Stromal cell of bone marrow (primary cell): ENCODE measurements at regions not wholly inside any gene's neighbourhood (a gene's known extent, or its start where the extent isn't known, plus 50 kb on each side); places are given as distances from the start of the nearest gene placed in this dataset.
"Not testable (repeated sequence)": the region's sequence is repeated elsewhere in the genome, so short reads cannot be mapped to it uniquely, and the experiment has no call there.

Source experiments
- DNase-seq: peaks from one replicate; pipeline ENCODE4 v3.0.0-alpha.2; 2012; ENCODE audit warnings: low read depth

DNA sequence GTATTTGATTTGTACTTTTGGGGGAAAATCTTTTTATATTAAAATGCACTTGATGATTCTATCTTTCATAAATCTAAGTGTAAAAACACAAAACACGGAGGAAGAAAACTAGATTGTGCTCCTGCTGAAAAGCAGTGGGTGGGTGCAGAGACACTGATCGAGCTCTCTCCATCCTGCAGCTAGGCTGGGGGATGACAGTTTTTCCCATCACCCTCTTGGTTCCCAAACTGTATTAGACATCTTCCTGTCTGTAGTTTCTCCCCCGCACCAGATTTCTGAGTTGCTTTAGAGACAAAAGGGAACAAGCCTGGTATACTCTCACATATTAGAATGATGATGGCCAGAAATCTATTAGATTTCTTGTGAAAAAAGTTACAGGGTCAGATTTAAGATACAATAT is 99.6 kb downstream of the FAM114A2 start:
- DNase-seq = no peak

DNA sequence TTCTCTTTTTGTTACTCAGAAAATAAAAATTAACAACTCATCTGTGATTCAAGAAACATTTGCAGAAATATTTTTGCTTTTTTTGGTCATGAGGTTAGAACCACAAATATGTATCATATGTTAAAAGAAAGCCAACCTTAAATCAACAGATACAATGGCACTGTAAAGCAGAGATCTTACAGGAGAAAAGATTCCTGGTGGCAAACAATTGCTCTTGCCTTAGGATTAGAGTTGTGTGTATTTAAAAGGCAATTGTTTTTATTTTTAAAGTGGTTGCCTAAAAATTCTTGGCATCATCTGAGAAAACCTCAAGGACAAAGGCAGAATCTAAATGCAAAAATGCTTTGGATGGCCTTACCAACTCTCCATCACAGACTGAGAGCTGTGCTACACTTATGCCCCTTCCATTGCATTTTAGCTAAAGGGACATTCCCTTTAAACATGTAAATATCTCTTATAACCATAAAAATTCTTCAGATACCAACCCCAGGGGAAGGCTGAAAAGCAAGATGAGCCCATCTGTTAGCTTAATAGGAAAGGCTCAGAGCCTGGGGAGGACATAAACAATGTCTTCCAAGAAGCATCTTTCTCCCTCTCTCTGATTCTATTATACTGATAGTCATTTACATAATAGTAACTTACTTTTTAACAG is 100.4 kb downstream of the FAM114A2 start:
- no peak for DNase-seq

DNA sequence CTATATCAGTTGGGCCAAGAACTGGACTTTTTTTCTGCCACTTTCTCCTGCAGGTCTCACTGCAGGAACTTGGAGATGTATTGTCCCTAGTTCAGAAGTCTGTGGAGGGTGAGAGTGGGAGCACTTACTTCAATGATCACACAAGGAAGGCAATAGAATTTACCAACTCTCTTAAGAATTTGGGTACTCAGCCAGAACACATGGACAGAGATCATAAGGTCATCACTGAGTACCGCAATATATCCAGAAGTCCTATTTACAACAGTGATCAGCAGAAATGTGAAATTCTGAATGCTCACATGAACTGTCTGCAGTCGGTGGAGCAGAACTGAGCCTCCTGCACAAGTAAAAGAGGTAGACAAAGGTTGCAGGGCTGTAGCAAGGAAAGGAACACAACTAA is 101.0 kb downstream of the FAM114A2 start:
- DNase-seq = no peak

DNA sequence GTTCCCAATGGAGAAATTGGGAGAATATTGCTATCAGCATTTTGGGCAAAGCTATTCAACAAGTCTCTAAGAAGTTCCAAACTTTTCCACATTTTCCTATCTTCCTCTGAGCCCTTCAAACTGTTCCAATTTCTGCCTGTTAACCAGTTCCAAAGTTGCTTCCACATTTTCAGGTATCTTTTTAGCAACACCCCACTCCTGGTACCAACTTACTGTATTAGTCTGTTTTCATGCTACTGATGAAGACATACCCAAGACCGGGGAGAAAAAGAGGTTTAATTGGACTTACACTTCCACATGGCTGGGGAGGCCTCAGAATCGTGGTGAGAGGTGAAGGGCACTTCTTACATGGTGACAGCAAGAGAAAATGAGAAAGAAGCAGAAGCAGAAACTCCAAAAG is 103.6 kb downstream of the FAM114A2 start:
- not testable (repeated sequence) for DNase-seq

DNA sequence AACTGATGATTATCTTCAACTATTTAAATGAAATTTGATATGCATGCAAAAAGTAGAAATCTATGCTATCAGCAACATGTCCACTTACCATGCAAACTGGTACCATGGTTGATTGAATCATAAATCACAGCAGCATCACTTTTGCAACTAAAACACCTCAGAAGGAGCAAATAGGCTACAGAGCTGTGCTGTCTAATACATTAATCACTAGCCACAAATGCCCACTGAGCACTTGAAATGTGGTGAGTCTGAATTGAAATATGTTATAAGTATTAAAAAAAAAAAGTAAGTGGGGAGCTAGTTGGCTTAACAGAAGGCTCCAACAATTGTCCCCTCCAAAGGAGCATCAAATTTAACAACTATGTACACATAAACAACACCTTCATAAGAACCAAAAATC is 112.5 kb downstream of the FAM114A2 start:
- no peak for DNase-seq

DNA sequence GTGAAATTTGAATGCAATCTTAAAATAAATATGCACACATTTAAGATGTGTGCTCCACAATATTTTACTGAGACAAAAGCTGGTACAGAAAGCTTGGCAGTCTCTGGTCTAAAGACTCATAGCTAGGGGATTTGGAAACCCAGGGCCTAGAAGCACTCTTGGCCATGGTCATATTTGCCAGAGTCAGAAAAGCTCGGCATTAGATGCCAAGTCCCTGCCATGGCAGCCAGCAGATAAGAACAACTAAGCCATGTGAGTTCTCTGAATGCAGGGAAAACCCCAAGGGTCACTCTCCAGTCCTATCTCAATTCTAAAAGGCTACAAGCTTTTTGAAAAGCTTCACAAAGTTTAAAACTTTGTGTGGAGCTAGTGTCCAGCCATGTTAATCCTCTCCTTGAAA is 119.5 kb downstream of the FAM114A2 start:
- no peak for DNase-seq

DNA sequence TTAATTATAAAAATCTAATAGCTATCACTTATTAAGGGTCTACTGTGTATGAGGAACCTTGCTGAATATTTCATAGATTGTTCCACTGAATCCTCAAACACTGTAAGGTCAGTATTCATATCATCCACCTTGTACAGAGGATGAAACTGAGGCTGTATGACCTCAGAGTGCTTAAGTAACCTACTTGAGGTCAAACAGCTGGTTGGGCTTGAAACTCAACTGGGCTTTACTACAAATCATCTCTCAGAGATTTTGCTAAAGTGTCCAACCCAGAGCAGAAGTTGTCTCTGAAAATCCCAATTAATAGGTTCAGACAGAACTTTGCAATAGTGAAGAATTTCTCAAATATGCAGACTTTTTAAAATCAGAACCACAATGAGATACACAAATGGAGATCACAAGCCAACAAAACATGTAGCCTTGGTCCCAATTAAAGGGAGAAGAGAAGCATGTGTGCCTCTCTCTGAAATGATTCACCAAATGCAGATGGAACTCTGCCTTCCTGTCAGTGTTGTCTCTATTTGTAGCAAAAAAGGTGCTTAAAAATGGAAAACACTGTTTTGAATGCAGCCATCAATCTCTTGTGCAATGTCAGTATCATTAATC is 131.4 kb downstream of the FAM114A2 start:
- no peak for DNase-seq

DNA sequence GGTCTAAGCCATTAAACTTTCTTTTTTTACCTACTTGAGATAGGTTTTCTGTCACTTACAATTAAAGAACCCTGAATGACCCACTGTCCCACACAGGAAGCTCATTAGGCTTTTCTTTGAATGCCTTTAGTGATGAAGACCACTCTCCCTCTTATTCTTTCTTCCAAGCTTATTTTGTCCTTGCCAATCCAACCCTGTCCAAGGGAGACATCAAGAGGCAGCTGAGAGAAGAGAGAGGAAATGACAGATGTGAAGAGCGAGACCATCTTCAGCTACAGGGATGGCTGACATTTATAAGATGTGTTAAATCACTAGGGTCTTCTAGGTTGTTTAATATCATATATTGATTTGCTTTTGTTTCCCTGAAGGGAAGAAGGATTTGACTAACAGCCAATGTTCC is 133.5 kb downstream of the FAM114A2 start:
- no peak for DNase-seq

DNA sequence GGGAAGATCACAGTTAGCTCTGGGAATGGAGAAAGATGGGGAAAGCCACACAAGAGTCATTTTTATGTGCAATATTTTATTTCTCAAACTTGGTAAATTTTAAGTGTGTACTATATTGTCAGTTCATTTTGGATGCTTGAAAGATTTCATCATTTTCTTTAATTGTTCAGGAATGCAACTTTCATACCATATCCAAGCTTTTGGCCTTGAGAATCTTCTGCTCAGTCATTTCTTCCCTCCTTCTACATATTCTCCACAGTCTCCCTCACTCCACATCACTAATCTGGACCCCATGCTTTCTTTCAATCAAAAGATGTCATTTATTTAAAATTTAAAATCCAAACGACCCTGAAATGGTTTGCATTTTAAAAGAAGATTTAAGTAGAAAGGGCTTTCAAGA is 135.4 kb downstream of the FAM114A2 start:
- DNase-seq = no peak

DNA sequence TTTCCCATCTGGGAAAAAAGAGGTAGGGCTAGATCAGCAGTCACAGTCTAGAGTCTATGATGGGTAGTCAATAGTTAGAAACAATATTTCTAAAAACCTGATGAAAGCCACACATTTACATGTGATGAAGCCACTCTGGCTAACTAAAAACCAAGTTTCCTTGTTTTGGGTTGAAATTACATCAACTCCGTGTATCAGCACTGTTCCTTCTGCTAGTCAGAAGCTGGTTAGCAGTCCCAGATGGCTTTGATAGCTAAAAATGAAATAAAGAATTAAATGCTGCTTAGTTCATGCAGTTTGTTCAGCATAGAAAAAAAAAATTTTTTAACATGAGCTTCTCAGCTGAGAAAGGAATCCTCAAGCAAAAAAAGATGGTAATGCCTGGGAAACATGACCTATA is 136.7 kb downstream of the FAM114A2 start:
- no peak for DNase-seq

DNA sequence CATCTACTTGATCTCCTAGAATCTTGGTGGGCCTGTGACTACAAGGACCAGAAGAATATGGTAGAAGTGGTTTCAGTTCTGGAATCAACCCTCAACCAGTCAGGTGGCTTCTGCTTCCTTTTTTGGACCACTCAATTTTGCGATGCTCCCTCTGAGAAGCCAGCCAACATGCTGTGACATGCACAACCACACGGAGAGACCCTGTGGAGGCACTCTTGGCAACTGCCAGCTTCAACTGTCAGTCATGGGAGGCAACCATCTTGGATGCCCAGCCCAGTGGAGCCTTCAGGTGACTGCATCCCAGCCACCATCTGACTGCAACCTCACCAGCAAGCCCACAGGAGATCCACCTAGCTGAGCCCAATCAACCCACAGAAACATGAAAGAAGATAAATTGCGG is 137.3 kb downstream of the FAM114A2 start:
- no peak for DNase-seq

DNA sequence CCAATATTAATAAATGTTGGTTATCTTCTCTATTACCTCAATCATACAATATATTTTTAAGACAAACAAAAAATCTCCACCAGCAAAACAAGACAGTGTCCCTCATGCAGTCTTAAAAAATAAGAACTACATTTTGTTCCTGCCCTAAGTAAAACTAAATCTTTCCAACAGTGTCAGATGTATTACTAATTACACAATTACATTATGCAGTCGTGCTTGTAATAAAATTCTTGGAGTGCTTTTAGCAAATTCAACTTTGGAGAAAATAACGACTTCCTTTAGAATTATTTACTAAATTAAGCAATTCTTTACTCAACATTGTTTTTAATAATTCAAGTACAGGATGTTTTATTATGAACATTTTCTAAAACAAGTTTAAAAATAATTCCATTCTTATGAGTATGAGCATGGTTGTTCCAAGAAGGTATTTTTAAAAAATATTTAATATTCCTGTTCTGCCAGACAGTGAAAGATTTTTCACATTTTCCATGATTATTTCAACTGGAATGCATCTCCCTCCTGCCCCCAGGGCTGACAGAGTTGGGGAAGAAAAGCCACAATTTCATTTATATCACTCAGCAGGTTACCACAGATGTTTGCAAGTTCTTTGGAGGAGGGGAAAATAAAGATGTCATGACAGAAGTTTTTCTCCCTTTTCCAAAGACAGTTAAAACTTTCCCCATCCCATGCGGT is 137.9 kb downstream of the FAM114A2 start:
- DNase-seq = peak; percentile 72

DNA sequence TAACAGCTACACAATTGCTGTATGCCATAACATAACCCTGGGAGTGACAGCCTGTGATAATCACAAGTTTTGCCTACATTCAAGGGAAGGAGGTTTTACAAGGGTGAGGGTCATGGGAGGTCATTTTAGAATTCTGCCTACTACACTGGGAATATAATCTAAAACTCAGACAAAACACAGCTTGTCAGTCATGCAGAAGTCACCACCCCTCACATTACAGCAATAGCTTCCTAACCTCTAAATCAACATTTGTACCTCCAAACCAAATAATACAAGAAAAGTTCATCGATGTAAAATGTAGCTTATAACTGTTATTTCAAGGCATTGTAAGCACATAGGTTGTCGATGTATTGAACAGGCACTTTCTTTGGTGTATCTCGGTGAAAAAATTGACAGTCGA is 139.0 kb downstream of the FAM114A2 start:
- DNase-seq = no peak

DNA sequence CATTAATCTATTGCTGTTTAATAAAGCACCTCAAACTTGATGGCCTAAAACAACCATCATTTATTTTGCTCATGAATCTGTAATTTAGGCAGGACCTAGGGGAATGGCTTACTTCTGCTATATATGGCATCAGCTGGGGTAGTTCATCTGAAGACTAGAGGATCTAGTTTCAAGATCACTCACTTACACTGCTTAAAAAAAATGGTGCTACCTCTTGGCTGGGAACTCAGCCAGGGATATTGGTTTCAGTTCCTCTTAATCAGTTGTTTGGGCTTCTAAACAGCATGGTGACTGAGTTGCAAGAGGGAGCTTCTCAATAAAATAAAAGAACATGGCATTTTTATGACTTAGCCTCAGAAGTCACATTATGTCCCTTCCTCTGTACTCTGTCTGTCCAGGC is 142.0 kb downstream of the FAM114A2 start:
- peak; percentile 45 for DNase-seq

DNA sequence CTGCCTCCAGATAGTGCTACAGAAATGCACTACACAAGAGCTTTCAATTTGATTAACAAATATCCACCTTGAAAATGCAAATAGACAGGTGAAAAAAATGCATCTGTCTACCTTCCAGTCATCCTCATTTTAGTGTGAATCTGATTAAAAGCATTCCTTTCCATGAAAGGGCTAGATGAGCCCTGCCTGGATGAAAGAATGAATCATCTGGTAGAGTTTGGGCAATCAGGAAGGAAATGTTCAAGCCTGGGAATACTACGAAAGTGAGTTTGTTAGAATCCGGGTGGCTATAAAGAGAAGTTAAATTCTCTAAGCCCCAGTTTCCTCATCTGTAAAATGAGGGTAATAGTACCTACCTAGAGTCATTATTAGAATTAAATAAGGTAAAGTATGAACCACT is 142.6 kb downstream of the FAM114A2 start:
- no peak for DNase-seq

DNA sequence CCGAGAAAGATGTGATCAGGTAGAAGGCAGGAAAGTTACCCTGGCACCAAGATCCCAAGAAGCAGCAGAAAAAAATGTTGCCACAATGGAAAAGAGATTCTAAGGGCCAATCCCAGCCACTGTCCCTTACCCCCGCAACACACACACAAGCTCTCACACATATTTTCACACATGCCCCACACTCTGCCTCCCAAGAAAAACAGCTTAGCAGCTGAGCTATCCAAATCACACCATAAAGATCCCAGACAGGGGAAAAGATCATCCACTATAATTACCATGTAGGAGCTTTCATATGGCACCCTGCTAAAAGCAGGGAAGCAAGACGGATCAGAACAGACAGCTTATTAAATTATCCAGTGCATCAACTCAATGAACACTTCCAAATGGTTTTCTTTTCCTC is 143.4 kb downstream of the FAM114A2 start:
- DNase-seq = no peak

DNA sequence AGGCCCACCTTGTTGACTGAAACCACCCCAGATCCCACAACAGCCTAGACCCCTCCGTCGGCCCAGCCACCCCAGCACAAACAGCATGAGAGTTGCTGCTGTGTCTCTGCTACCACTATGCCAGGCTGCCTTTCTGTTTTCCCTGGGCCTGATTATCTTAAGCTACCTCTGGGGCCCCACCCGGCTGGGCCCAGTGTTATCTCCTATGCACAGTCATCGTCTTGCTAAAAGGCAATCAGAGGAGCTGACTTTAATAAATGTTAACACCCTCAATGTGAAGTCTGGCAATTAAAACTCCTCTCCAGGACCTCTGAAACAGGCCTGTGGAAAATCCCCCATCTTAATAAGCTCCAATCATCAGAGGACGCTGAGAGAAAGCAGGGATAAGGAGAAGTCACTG is 144.9 kb downstream of the FAM114A2 start:
- no peak for DNase-seq

DNA sequence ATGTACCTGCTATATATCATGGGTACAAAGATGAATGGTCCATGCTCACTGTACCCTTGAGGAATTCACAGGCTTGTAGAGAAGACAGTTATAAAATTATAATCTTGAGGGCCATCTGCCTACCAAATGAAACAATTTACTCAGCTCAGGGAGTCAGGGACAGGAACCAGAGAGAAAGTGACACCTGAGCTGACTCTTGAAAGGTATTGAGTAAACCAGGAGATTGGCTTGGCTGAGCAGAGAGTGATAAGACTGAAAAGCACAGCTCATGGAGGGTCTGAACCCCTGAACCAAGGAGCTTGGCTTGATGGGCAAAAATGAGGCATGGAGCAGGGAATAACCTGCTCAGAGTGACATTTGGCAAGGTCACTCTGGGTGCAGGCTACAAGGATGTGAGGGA is 147.3 kb downstream of the FAM114A2 start:
- no peak for DNase-seq

DNA sequence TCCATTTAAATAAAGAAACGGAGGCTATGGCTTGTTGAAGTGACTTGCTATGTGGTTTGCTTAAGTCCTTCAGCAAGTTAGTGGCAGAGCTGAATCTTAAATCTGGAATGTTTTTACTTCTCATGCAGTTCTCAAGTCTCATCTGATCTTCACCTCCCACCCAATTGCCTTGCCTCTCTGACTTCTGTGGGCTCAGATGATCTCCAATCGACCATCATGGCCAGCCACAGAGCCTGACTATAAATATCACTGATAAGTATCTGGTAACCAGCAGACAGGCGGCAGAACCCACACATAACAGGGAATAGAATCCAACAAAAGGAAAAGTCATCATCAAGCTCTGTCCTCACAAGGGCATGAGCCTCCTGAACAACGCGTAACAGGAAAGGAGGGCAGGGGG is 149.9 kb downstream of the FAM114A2 start:
- DNase-seq = no peak

DNA sequence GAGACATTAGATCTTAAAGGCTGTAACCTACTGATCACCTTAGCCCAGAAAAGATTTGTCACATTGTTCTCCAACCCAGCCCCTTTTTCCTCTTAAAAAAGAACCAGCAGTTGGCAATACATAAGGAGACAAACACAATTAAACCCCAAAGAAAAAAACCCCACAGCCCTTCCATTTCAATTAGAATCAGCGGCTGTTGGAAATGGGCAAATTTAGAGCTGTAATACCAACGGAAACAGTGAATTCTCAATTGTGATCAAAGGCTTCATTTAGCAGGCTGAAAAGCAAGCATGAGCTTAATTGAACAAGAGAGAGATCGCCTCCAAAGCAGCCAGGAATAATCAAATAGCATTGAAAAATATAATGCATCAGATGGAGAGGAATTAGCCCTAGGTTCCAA is 153.6 kb downstream of the FAM114A2 start:
- DNase-seq = no peak

DNA sequence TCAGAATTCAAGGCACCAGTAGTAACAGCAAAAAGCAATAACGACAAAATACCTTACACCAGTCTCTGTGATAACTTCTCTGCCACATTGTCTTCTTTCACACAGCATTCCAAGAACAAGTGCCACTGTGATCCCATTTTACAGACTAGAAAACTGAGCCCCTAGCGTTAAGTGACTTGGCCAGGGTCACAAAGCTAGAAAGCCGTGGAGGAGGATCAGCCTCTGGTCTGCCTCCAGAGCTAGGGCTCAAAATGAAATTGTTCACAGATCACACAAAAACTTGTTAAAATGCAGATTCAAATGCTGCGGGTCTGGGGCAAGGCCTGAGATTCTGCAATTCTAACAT is 154.1 kb downstream of the FAM114A2 start:
- DNase-seq = no peak

DNA sequence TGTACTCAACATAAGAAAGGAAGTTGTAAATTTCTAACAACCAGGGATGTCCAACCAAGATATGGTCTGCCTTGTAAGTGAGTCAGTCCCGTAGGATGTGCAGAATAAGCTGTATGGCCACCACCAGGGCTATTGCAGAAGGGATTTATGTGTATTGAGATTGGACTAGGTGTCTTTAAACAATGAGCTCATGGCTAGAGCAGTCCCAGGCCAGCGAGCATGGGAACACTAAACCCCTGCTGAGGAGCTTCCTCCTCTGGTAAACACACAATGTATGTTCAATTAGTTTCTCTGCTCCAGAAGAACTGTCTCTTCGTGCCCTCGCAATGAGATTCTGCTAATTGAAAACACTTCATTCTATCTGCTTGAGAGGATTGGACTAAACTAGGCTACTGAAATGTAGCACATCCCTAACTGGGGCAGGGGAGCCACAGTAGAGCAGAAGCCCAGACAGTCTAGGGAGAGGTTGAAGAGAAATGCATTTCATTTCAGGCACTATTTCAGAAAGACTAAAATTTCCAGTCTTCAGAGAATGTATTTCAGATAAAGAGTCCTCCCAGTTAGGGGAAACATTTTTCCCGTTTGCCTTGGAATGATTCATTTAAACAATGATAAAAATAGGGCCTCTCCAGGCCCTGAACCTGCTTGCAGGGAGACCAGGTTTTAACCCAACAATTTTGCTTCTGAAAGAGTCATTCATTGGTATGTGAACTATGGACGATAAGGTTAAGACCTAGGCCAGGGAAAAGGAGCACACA is 154.7 kb downstream of the FAM114A2 start:
- DNase-seq = no peak

DNA sequence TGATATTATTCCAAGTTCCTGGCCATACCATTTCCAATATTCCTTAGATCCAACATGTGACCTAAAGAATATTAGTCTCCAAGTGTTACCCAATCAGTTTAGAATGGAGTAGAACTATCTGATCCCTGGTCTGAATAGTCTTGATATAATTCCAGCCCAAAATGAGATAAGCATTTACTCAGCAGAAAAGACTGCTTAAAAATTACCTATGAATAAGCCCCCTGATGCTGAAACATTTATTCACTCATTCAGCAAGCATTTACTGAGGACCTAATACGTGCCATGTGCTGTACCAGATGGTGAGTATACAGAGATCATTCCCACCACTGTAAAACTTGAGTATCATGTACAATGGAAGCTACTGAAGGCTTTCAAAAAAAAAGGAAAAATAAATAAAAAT is 157.0 kb downstream of the FAM114A2 start:
- DNase-seq = no peak
